SH-SY5Y (cell line): ENCODE measurements at regions not wholly inside any gene's neighbourhood (a gene's known extent, or its start where the extent isn't known, plus 50 kb on each side); places are given as distances from the start of the nearest gene placed in this dataset.

Source experiments
- GATA2 ChIP-seq: IDR thresholded peaks from 2 replicates; pipeline ENCODE4 v1.6.1; 2011; ENCODE audit warnings: mild to moderate bottlenecking, low read depth, low read length
- GATA3 ChIP-seq: IDR thresholded peaks from 2 replicates; pipeline ENCODE4 v1.6.1; 2011; ENCODE audit warnings: low read depth, mild to moderate bottlenecking, low read length, moderate library complexity

- TF ChIP-seq GATA3 (no peak), GATA2 (no peak)
These were observed 116.6 kb upstream of the TNRC6C start for GRCh38 chr17:77841742-77842527.

- TF ChIP-seq GATA2, result no peak
- TF ChIP-seq GATA3, result no peak
These were observed 115.9 kb upstream of the TNRC6C start for GRCh38 chr17:77842528-77843147.

GRCh38 chr17:77843896-77844295, 114.6 kb upstream of the TNRC6C start:
- TF ChIP-seq GATA3, result no peak
- no peak for TF ChIP-seq GATA2

DNA sequence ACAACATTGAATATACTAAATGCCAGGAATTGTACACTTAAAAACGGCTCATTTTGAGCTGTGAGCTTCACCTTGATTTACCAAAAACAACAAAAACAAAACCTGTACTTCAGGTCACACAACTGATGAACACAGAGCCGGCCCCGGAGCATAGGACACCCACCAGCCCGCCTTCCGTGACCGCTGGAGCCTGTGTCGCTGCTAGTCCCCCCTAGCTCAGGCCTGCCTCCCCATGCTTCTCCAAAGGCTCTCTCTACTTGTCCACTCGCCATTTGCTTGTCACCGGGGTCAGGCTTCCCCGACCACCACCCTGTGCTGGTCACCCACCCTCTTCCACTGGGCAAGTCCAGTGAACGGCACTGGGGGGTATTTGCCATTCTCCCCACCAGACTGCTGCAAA, 113.8 kb upstream of the TNRC6C start:
- TF ChIP-seq GATA3, result no peak
- TF ChIP-seq GATA2, result no peak

DNA sequence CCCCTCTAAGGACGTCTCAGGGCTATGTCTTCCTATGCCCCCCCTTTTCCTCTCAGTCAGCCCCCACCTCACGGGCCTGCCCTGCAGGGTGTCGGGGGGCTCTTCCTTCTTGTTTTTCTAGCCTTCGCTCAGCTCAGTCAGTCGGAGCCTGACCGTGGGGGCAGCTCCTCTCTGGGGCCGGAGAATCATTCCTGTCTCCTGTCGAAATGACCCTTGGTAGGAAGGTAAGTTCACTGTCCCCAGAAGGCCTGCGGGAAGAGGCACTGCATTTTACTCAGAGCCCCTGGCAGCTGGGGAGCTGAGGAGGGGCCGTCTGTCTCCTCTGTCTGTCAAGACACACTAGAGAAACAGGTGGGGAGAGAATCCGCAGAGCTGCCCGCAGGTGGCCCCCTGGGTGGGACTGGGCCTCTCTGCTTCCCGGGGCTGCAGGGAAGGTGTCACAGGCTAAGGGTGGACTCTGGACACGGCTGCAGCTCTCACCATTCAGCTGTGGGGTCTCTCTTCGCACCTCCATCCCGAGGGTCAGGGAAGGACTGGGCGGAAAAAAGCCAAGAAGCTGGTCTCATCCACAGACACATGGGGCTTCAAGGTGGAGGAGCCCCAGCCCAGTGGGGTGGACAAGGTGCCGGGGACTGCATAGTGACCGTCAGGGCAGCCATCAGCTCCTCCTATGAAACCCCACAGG, 112.8 kb upstream of the TNRC6C start:
- TF ChIP-seq GATA3, result no peak
- no peak for TF ChIP-seq GATA2

GRCh38 chr17:77846531-77847085, 111.9 kb upstream of the TNRC6C start:
- no peak for TF ChIP-seq GATA2
- TF ChIP-seq GATA3, result no peak

DNA sequence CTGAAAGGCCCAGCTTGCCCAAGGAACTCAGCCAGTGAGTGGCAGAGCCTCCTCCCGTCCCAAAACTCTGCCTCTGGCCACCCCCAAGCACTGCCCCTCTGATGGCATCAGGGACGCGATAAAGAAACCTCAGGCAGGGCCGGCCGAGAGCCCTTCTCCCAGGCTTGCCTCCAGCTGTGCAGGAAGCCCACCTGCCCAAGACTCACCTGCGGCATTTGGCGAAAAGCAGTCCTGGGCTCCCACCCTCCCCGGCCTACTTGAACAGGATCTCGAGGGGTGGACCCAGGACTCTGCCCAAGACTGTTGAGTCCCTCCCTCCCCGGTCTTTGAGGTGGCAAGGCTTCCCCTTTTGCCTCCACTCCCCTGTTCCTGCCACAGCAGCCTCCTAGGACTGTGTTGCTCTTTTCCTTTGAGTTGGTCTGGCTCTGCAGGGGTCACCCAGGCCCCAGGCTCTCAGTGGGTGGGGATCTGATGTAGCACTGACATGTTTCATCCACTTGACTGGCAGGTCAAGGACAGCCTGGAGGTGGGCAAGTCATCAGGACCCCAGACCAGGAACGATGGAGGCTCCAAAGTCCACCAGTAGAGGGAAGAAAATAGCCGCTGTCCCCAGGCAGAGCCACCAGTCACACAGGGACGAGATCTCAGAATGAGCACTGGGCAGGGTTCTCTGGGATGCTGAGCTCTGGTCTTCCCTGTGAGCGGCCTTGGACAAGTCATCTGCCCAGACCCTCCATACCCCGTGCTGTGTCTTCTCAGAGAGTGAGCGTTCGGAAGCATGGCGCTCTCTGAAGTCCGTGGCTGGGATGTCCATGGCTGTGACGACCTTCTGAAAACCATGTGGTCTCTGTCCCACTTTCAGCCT, 111.0 kb upstream of the TNRC6C start:
- TF ChIP-seq GATA3, result no peak
- TF ChIP-seq GATA2, result no peak

DNA sequence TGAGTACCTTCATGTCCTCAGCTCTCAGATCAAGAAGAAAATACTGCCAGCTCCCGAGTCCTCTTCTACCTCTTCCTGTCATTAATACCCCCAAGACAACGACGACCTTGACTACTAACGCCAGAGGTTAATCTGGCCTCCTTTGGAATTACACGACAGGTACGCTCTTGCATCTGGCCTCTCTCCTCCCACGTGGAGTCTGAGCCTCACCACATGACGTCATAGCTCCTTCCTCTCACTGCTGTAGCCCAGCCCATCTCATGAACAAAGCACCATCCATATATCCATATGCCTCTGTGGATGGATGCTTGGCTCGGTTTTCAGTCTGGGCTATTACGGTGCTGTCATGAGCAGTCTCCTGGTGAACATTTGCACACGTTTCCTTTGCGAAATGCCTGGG, 110.2 kb upstream of the TNRC6C start:
- no peak for TF ChIP-seq GATA2
- TF ChIP-seq GATA3, result no peak

GRCh38 chr17:77849239-77849638, 109.3 kb upstream of the TNRC6C start:
- TF ChIP-seq GATA2, result no peak
- no peak for TF ChIP-seq GATA3

DNA sequence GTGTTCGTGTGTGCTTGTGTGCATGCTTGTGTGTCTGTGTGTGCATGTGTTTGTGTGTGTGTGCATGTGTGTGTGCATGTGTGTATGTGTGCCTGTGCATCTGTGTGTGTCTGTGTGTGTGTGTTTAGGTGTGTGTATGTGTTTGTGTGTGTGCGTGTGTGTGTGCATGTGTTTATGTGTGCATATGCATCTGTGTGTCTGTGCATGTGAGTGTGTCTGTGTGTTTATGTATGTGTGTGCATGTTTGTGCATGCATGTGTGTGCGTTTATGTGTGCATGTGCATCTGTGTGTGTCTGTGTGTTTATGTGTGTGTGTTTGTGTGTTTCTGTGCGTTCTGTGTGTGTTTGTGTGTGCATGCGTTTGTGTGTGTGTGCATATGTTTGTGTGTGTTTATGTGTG, 106.6 kb upstream of the TNRC6C start:
- no peak for TF ChIP-seq GATA2
- TF ChIP-seq GATA3, result no peak

GRCh38 chr17:77852731-77853130, 105.8 kb upstream of the TNRC6C start:
- TF ChIP-seq GATA3 (no peak), GATA2 (no peak)

DNA sequence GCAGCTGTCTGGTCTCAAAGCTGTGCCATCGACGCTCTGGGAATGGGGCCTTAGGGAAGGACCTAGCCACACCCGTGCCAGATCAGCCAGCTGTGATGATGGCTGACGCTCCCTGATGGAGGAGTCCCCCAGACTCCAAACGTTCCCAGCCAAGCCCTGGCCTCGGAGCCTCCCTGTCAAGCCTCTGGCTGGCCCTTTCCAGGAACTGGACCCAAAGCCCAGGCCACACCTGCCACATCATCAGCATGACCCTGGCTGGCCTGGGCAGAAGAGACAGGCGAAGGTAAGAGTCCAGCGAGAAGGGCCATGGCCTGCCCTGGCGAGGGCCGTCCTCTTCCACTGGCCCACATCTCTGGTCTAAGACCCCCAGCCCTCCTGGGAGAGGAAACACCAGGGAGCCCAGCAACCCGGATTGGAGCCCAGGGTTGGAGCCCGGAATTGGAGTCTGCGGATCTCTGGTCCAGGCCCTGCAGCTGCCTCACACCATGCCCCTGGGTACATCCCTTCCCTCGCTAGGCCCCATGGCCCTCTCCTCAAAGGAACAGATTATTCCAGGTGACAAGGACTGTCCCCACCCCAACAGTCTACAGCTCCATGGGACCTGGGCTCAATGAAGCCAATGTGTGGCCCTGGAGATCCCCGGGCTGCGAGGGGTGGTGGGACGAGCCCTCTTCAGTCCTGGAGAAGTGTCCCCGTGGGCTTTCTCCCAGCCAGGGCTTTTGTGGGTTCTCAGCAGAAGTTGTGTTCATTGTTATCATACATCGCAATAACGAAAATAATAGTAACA, 105.1 kb upstream of the TNRC6C start:
- TF ChIP-seq GATA2, result no peak
